Astrocyte of the cerebellum (primary cell): ENCODE measurements at regions not wholly inside any gene's neighbourhood (a gene's known extent, or its start where the extent isn't known, plus 50 kb on each side); places are given as distances from the start of the nearest gene placed in this dataset.

Experiments
- DNase-seq: peaks from one replicate; pipeline ENCODE4 v3.0.0-alpha.2; 2011; ENCODE audit warnings: low read depth
- H3K4me3 ChIP-seq: 2 replicates; pipeline ENCODE4 v1.5.1; 2011; ENCODE audit warnings: mild to moderate bottlenecking, low read depth, low read length, moderate library complexity
- CTCF ChIP-seq: IDR thresholded peaks from 2 replicates; pipeline ENCODE4 v1.5.1; 2012; ENCODE audit warnings: low read length, low read depth, moderate library complexity, mild to moderate bottlenecking; ENCODE audit errors: missing control alignments
- in situ Hi-C: cut with HindIII; loops from 2 replicates; pipeline ENCODE4 v1.10.0; 2017; ENCODE audit warnings: low sequenced_read_pairs

GRCh38 chr9:4365055-4365454 is 65.2 kb upstream of the GLIS3 start:
- no peak for TF ChIP-seq CTCF
- in situ Hi-C loops, result no loop called here
- H3K4me3 ChIP-seq, result no peak overlapping the region
- DNase-seq, result no peak

- in situ Hi-C loops, result no loop called here
- no peak for DNase-seq
- TF ChIP-seq CTCF, result no peak
- H3K4me3 ChIP-seq, result no peak overlapping the region
These were observed 62.4 kb upstream of the GLIS3 start for GRCh38 chr9:4362281-4362680.

GRCh38 chr9:4359016-4359415 is 59.1 kb upstream of the GLIS3 start:
- DNase-seq, result no peak
- H3K4me3 ChIP-seq, result no peak overlapping the region
- no peak for TF ChIP-seq CTCF
- in situ Hi-C loops, result no loop called here

GRCh38 chr9:4357929-4358328 is 58.1 kb upstream of the GLIS3 start:
- H3K4me3 ChIP-seq, result no peak overlapping the region
- TF ChIP-seq CTCF, result no peak
- DNase-seq, result no peak
- in situ Hi-C loops, result no loop called here

GRCh38 chr9:4356306-4356705 is 56.4 kb upstream of the GLIS3 start:
- TF ChIP-seq CTCF, result no peak
- in situ Hi-C loops, result no loop called here
- DNase-seq, result no peak
- no peak overlapping the region for H3K4me3 ChIP-seq

GRCh38 chr9:4353236-4353635 is 53.4 kb upstream of the GLIS3 start:
- H3K4me3 ChIP-seq, result no peak overlapping the region
- no peak for DNase-seq
- no peak for TF ChIP-seq CTCF
- in situ Hi-C loops, result no loop called here
